Transverse colon (tissue), 4 donors: ENCODE measurements at regions not wholly inside any gene's neighbourhood (a gene's known extent, or its start where the extent isn't known, plus 50 kb on each side); places are given as distances from the start of the nearest gene placed in this dataset.

ENCODE experiments used
- DNase-seq: peaks from one replicate; pipeline ENCODE4 v3.0.0-alpha.2; 2019
- H3K27ac ChIP-seq, 4 donors: fragments of 200-600 bp; sonication (generic); 2 replicates each; pipeline ENCODE4 v1.5.1; 2016 to 2018; ENCODE audit warnings: inconsistent platforms in 4 of 4
- H3K27me3 ChIP-seq: fragments of 200-600 bp; sonication (generic); 2 replicates; pipeline ENCODE4 v1.5.1; 2017; ENCODE audit warnings: inconsistent platforms
- H3K36me3 ChIP-seq, 4 donors: fragments of 200-600 bp; sonication (generic); 2 replicates each; pipeline ENCODE4 v1.5.1; 2017 to 2019; ENCODE audit warnings: inconsistent platforms in 4 of 4
- H3K4me1 ChIP-seq, 4 donors: fragments of 200-600 bp; sonication (generic); 2 replicates each; pipeline ENCODE4 v1.5.1; 2017 to 2020; ENCODE audit warnings: inconsistent platforms in 4 of 4
- H3K4me3 ChIP-seq, 4 donors: fragments of 200-600 bp; sonication (generic); 1 replicate in 1 of 4; 2 replicates in 3 of 4; pipeline versions ENCODE4 v1.5.1 to v1.6.1; 2017 to 2019; ENCODE audit warnings: inconsistent platforms in 4 of 4
- H3K9me3 ChIP-seq, 2 donors: fragments of 200-600 bp; sonication (generic); 2 replicates each; pipeline ENCODE4 v1.5.1; 2017 to 2019; ENCODE audit warnings: inconsistent platforms in 2 of 2
- CTCF ChIP-seq, 5 experiments: fragments of 200-600 bp in 3 of 5; fragments of 450-650 bp in 2 of 5; sonication (generic) in 3 of 5; IDR thresholded peaks; 1 replicate in 2 of 5; 2 replicates in 3 of 5; pipeline ENCODE4 v1.5.1; 2016 to 2017; ENCODE audit warnings: antibody characterized with exemption in 5 of 5, inconsistent platforms in 3 of 5, mild to moderate bottlenecking in 2 of 5, moderate library complexity in 1 of 5
- EP300 ChIP-seq: sonication (generic); formaldehyde crosslinking; IDR thresholded peaks from one replicate; pipeline ENCODE4 v1.6.1; 2017; ENCODE audit warnings: antibody characterized with exemption, low read depth
- POLR2A ChIP-seq: fragments of 450-650 bp; IDR thresholded peaks from one replicate; pipeline ENCODE4 v1.6.1; 2016; ENCODE audit warnings: antibody characterized with exemption, mild to moderate bottlenecking, moderate library complexity
- POLR2AphosphoS5 ChIP-seq, 3 donors: sonication (generic); formaldehyde crosslinking; IDR thresholded peaks; one replicate each; pipeline ENCODE4 v1.6.1; 2016; ENCODE audit warnings: antibody characterized with exemption in 3 of 3
- WGBS, 2 donors: methylation state at CpG; one replicate each; pipeline ENCODE4 v1.1.5; 2018; ENCODE audit warnings: low coverage in 1 of 2; 5-methylcytosine and 5-hydroxymethylcytosine counted together
- in situ Hi-C, 4 donors: fragments of 200-750 bp; cut with MboI; loops; one replicate each; pipeline versions ENCODE4 v1.15.0 to v1.15.1; 2017; ENCODE audit warnings: low sequenced_read_pairs in 3 of 4, low pct_ligation_motif_present in 1 of 4, low pct_unique_long_range_greater_than_20kb in 1 of 4
- intact Hi-C: fragments of 100-400 bp; cut with DNase I; formaldehyde crosslinking; loops from one replicate; pipeline ENCODE4 v1.15.1; 2023; ENCODE audit warnings: low total_unique reads

GRCh38 chr3:165446555-165446954, 250.4 kb upstream of the SLITRK3 start:
- 54 to 100% methylated on average over 1 to 2 of the region's 3 CpGs for WGBS, 2 donors
- Histone ChIP-seq H3K9me3 (no peaks in the 10 kb centered on the region), H3K36me3 (no peaks in the 10 kb centered on the region), H3K27me3 (no peaks in the 10 kb centered on the region), H3K4me3 (no peak overlapping the region), H3K27ac (no peak overlapping the region), H3K4me1 (no peaks in the 10 kb centered on the region)
- in situ Hi-C loops (no loop called here), intact Hi-C loops (no loop called here)
- no peak for DNase-seq
- TF ChIP-seq EP300 (no peak), CTCF (IDR thresholded peaks at IDR 0.05) (no peak), POLR2AphosphoS5 (IDR thresholded peaks at IDR 0.05) (no peak), POLR2A (no peak)

GRCh38 chr3:165444745-165445144, 248.6 kb upstream of the SLITRK3 start:
- H3K4me3 ChIP-seq, result no peak overlapping the region
- H3K36me3 ChIP-seq, result no peaks in the 10 kb centered on the region
- TF ChIP-seq POLR2A, result no peak
- no peak for TF ChIP-seq POLR2AphosphoS5 (IDR thresholded peaks at IDR 0.05)
- TF ChIP-seq EP300, result no peak
- TF ChIP-seq CTCF (IDR thresholded peaks at IDR 0.05), result no peak
- H3K27ac ChIP-seq, result no peak overlapping the region
- WGBS, 2 donors, result 74 to 76% methylated on average over 4 of the region's 4 CpGs
- no peaks in the 10 kb centered on the region for H3K27me3 ChIP-seq
- no peaks in the 10 kb centered on the region for H3K4me1 ChIP-seq
- intact Hi-C loops, result no loop called here
- DNase-seq, result no peak
- in situ Hi-C loops, result no loop called here
- H3K9me3 ChIP-seq, result no peaks in the 10 kb centered on the region

GRCh38 chr3:165443664-165444063, 247.5 kb upstream of the SLITRK3 start:
- no peaks in the 10 kb centered on the region for H3K36me3 ChIP-seq
- no peaks in the 10 kb centered on the region for H3K27me3 ChIP-seq
- no peak overlapping the region for H3K27ac ChIP-seq
- TF ChIP-seq POLR2A, result no peak
- TF ChIP-seq CTCF (IDR thresholded peaks at IDR 0.05), result no peak
- no peak for TF ChIP-seq POLR2AphosphoS5 (IDR thresholded peaks at IDR 0.05)
- TF ChIP-seq EP300, result no peak
- no peaks in the 10 kb centered on the region for H3K4me1 ChIP-seq
- no peak for DNase-seq
- WGBS, 2 donors, result 76 to 90% methylated on average over 1 of the region's 1 CpG
- no peak overlapping the region for H3K4me3 ChIP-seq
- in situ Hi-C loops, result no loop called here
- intact Hi-C loops, result no loop called here
- H3K9me3 ChIP-seq, result no peaks in the 10 kb centered on the region

- in situ Hi-C loops, result no loop called here
- no peak for DNase-seq
- intact Hi-C loops, result no loop called here
These were observed 245.9 kb upstream of the SLITRK3 start for GRCh38 chr3:165442061-165442460.

More at GRCh38 chr3:165442061-165442460, 245.9 kb upstream of the SLITRK3 start:
- H3K36me3 ChIP-seq, result no peaks in the 10 kb centered on the region
- no peak for TF ChIP-seq CTCF (IDR thresholded peaks at IDR 0.05)
- TF ChIP-seq POLR2A, result no peak
- no peak for TF ChIP-seq EP300
- no peak for TF ChIP-seq POLR2AphosphoS5 (IDR thresholded peaks at IDR 0.05)
- H3K4me1 ChIP-seq, result no peaks in the 10 kb centered on the region
- no peak overlapping the region for H3K4me3 ChIP-seq
- no peaks in the 10 kb centered on the region for H3K9me3 ChIP-seq
- H3K27ac ChIP-seq, result no peak overlapping the region
- H3K27me3 ChIP-seq, result no peaks in the 10 kb centered on the region
